ENCODE measurements at regions not wholly inside any gene's neighbourhood (a gene's known extent, or its start where the extent isn't known, plus 50 kb on each side); places are given as distances from the start of the nearest gene placed in this dataset.
"Not testable (repeated sequence)": the region's sequence is repeated elsewhere in the genome, so short reads cannot be mapped to it uniquely, and the experiment has no call there.

DNA sequence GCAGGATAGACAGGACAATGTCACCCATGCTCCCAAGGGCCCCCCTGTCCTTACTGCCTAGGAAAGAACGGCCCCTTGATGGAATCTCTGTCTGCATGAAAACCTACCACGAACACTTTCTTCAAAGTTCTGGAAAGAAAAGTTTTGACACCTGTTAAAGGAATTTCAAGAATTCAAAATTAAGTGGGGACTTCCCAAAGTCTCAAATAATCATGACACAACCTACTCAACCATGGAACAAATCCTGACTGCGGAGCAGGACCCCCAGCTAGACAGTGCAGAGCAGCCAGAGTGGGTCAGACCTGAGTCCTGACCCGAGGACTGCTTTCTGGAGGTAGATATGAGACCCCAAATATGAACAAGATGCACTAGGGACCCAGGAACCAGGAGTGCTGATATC is 245.3 kb upstream of the NSMCE3 start:
- intact Hi-C loops (cut with DNase I) = no loop called here
- WGBS, 3 donors = 72 to 82% (median 74%) methylated on average over 4 of the region's 4 CpGs
- H3K9me3 ChIP-seq = no peaks in the 10 kb centered on the region
- H3K4me1 ChIP-seq (ENCODE audit: insufficient read depth) = no peaks in the 10 kb centered on the region
- H3K27me3 ChIP-seq = no peaks in the 10 kb centered on the region
- no peak overlapping the region for H3K27ac ChIP-seq
- no peaks in the 10 kb centered on the region for H3K36me3 ChIP-seq
- no peak overlapping the region for H3K4me3 ChIP-seq
- no peak for DNase-seq
- TF ChIP-seq POLR2A (IDR thresholded peaks at IDR 0.05) (no peak), CTCF (IDR thresholded peaks at IDR 0.05) (no peak), EP300 (IDR thresholded peaks at IDR 0.05) (no peak)

GRCh38 chr15:29511663-29512062 is 242.0 kb upstream of the NSMCE3 start:
- DNase-seq = no peak
- no peaks in the 10 kb centered on the region for H3K9me3 ChIP-seq
- H3K4me1 ChIP-seq (ENCODE audit: insufficient read depth) = no peaks in the 10 kb centered on the region
- no peaks in the 10 kb centered on the region for H3K36me3 ChIP-seq
- TF ChIP-seq EP300 (IDR thresholded peaks at IDR 0.05) (no peak), CTCF (IDR thresholded peaks at IDR 0.05) (no peak), POLR2A (IDR thresholded peaks at IDR 0.05) (no peak)
- intact Hi-C loops (cut with DNase I) = no loop called here
- H3K27ac ChIP-seq = no peak overlapping the region
- H3K4me3 ChIP-seq = no peak overlapping the region
- no peaks in the 10 kb centered on the region for H3K27me3 ChIP-seq
- 51 to 69% (median 60%) methylated on average over 4 of the region's 4 CpGs for WGBS, 3 donors

DNA sequence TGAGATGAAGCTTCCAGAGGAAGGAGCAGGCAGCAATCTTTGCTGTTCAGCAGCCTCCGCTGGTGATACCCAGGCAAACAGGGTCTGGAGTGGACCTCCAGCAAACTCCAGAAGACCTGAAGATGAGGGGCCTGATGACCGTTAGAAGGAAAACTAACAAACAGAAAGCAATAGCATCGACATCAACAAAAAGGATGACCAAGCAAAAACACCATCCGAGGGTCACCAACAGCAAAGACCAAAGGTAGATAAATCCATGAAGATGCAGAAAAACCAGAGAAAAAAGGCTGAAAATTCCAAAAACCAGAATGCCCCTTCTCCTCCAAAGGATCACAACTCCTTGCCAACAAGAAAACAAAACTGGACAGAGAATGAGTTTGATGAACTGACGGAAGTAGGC is 235.9 kb upstream of the NSMCE3 start:
- H3K27ac ChIP-seq; H3K4me1 ChIP-seq (ENCODE audit: insufficient read depth); H3K27me3 ChIP-seq; H3K4me3 ChIP-seq; intact Hi-C loops (cut with DNase I); H3K36me3 ChIP-seq; DNase-seq; H3K9me3 ChIP-seq: not testable (repeated sequence)
- 85 to 93% (median 86%) methylated on average over 5 of the region's 5 CpGs for WGBS, 3 donors

DNA sequence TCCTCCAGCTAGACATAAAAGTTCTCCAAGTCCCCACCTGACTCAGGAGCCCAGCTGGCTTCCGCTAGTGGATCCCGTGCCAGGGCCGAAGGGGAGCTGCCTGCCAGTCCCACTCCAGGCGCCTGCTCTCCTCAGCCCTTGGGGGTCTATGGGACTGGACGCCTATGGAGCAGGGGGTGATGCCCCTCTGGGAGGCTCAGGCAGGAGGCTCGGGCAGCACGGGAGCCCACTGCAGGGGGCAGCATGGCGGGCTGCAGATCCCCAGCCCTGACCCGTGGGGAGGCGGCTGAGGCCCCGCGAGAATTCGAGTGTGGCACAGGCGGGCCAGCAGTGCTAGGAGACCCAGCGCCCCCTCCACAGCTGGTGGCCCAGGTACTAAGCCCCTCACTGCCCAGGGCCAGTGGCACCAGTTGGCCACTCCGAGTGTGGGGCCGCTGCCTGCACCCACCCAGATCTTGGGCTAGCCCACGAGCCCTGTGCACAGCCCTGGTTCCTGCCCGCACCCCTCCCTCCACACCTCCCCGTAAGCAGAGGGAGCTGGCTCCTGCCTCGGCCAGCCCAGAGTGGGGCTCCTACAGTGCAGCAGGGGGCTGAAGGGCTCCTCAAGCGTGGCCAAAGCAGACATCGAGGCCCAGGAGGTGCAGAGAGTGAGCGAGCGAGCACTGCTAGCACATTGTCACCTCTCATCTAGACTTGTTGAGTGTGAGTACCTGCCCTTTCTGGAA is 221.3 kb upstream of the NSMCE3 start:
- Histone ChIP-seq H3K36me3 (no peaks in the 10 kb centered on the region), H3K27me3 (no peaks in the 10 kb centered on the region), H3K4me3 (no peak overlapping the region), H3K9me3 (no peaks in the 10 kb centered on the region), H3K27ac (no peak overlapping the region), H3K4me1 (ENCODE audit: insufficient read depth) (no peaks in the 10 kb centered on the region)
- DNase-seq = no peak
- intact Hi-C loops (cut with DNase I) = no loop called here
- WGBS, 3 donors = 88 to 90% (median 89%) methylated on average over 18 to 25 of the region's 25 CpGs
- TF ChIP-seq CTCF (IDR thresholded peaks at IDR 0.05) = no peak
- TF ChIP-seq POLR2A (IDR thresholded peaks at IDR 0.05) = no peak
- TF ChIP-seq EP300 (IDR thresholded peaks at IDR 0.05) = no peak

GRCh38 chr15:29480949-29481348 is 211.3 kb upstream of the NSMCE3 start:
- H3K4me1 ChIP-seq (ENCODE audit: insufficient read depth) = no peaks in the 10 kb centered on the region
- no peak for TF ChIP-seq EP300 (IDR thresholded peaks at IDR 0.05)
- no peak for TF ChIP-seq POLR2A (IDR thresholded peaks at IDR 0.05)
- no peak for TF ChIP-seq CTCF (IDR thresholded peaks at IDR 0.05)
- intact Hi-C loops (cut with DNase I) = no loop called here

More at GRCh38 chr15:29480949-29481348, 211.3 kb upstream of the NSMCE3 start:
- no peak for DNase-seq
- Histone ChIP-seq H3K4me3 (no peak overlapping the region), H3K9me3 (no peaks in the 10 kb centered on the region), H3K27ac (no peak overlapping the region), H3K36me3 (no peaks in the 10 kb centered on the region), H3K27me3 (no peaks in the 10 kb centered on the region)
- WGBS, 3 donors = 58 to 75% (median 67%) methylated on average over 4 of the region's 4 CpGs

Measured in ovary (tissue), 7 donors.